ENCODE measurements at regions not wholly inside any gene's neighbourhood (a gene's known extent, or its start where the extent isn't known, plus 50 kb on each side); places are given as distances from the start of the nearest gene placed in this dataset.
"Not testable (repeated sequence)": the region's sequence is repeated elsewhere in the genome, so short reads cannot be mapped to it uniquely, and the experiment has no call there.

- no peak for TF ChIP-seq TAF1 (IDR thresholded peaks at IDR 0.05; ENCODE audit: borderline replicate concordance, low read depth, low read length)
- no peak for TF ChIP-seq POLR2A (IDR thresholded peaks at IDR 0.05; ENCODE audit: low read depth, low read length)
- TF ChIP-seq POLR2AphosphoS5 (IDR thresholded peaks at IDR 0.05; ENCODE audit: low read depth, low read length), result no peak
- no peak for DNase-seq (ENCODE audit: insufficient read length)
- no peak for FAIRE-seq
These were observed 114.3 kb downstream of the GJA1 start for GRCh38 chr6:121549736-121550135.

DNA sequence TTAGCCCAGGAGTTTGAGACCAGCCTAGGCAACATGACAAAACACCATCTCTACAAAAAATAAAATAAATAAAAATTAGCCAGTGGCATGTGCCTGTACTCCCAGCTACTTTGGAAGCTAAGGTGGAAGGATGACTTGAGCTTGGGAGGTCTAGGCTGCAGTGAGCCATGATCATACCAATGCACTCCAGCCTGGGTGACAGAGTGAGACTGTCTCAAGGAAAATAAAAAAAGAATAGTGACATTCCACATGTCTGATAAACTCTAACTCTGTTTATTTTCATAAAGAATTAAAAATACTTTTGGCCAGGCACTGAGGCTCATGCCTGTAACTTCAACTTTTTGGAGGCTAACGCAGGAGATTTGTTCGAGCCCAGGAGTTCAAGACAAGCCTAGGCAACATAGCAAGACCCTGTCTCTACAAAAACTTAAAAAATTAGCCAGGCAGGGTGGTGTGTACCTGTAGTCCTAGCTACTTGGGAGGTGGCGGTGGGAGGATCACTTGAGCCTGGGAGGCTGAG, 115.1 kb downstream of the GJA1 start:
- no peak for TF ChIP-seq POLR2AphosphoS5 (IDR thresholded peaks at IDR 0.05; ENCODE audit: low read depth, low read length)
- no peak for TF ChIP-seq TAF1 (IDR thresholded peaks at IDR 0.05; ENCODE audit: borderline replicate concordance, low read depth, low read length)
- TF ChIP-seq POLR2A (IDR thresholded peaks at IDR 0.05; ENCODE audit: low read depth, low read length), result no peak
- FAIRE-seq (no peak), DNase-seq (ENCODE audit: insufficient read length) (no peak)

DNA sequence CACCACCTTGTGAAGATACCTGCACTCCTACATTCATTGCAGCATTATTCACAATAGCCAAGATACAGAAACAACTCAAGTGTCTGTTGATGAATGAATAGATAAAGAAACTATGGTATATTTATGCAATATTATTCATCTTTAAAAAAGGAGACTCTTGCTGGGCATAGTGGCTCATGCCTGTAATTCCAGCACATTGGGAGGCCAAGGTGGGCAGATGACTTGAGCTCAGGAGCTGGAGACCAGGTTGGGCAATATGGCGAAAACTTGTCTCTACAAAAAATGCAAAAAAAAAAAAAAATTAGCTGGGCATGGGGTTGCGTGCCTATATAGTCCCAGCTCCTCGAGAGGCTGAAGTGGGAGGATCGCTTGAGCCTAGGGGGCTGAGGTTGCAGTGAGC, 119.8 kb downstream of the GJA1 start:
- no peak for FAIRE-seq

DNA sequence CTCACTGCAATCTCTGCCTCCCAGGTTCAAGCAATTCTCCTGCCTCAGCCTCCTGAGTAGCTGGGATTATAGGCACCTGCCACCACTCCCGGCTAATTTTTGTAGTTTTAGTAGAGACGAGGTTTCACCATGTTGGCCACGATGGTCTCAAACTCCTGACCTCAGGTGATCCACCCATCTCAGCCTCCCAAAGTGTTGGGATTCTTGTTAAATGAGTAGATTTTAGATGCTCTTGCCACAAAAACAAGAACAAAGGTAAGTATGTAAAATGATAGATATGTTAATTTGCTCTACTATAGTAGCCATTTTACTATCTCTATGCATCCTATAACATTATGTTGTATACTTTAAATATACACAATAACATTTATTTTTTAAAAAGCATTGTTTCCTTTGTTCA, 120.7 kb downstream of the GJA1 start:
- not testable (repeated sequence) for FAIRE-seq; DNase-seq (ENCODE audit: insufficient read length)

More for the DNA sequence above, 119.8 kb downstream of the GJA1 start:
- no peak for TF ChIP-seq POLR2A (IDR thresholded peaks at IDR 0.05; ENCODE audit: low read depth, low read length)
- no peak for TF ChIP-seq TAF1 (IDR thresholded peaks at IDR 0.05; ENCODE audit: borderline replicate concordance, low read depth, low read length)
- no peak for TF ChIP-seq POLR2AphosphoS5 (IDR thresholded peaks at IDR 0.05; ENCODE audit: low read depth, low read length)
- no peak for DNase-seq (ENCODE audit: insufficient read length)

DNA sequence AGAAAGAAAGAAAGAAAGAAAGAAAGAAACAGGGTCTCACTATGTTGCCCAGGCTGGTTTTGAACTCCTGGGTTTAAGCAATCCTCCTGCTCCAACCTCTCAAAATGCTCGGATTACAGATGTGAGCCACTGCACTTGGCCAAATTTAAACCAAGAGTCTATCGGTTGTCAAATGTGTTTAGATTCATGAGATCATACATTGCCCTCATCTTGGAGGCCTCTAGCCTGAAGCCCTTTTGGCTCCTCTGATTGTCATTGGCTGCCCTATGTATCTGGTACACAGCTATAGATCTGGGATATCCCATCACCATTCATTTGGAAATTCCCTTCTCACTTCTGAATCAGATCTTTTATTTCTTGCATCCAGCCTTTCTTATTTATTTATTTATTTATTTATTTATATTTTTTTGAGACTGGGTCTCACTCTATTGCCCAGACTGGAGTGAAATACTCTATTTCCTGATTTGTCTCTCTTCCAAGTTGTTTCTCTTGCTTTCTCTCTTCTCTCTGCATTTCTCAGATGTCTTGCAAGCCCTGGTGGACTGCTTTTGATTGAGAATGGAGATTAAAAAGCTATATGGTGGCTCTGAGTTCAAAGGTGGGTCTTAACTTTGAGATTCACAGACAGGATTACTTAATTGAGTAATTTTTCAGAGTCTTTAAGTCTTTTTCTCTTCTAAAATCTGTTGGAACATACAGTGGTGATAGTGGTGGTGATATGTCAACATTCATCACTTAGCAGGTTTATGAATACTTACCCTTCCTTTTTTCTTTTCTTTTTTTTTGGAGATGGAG, 121.9 kb downstream of the GJA1 start:
- FAIRE-seq (no peak), DNase-seq (ENCODE audit: insufficient read length) (no peak)
- TF ChIP-seq POLR2AphosphoS5 (IDR thresholded peaks at IDR 0.05; ENCODE audit: low read depth, low read length) (no peak), POLR2A (IDR thresholded peaks at IDR 0.05; ENCODE audit: low read depth, low read length) (no peak), TAF1 (IDR thresholded peaks at IDR 0.05; ENCODE audit: borderline replicate concordance, low read depth, low read length) (no peak)

DNA sequence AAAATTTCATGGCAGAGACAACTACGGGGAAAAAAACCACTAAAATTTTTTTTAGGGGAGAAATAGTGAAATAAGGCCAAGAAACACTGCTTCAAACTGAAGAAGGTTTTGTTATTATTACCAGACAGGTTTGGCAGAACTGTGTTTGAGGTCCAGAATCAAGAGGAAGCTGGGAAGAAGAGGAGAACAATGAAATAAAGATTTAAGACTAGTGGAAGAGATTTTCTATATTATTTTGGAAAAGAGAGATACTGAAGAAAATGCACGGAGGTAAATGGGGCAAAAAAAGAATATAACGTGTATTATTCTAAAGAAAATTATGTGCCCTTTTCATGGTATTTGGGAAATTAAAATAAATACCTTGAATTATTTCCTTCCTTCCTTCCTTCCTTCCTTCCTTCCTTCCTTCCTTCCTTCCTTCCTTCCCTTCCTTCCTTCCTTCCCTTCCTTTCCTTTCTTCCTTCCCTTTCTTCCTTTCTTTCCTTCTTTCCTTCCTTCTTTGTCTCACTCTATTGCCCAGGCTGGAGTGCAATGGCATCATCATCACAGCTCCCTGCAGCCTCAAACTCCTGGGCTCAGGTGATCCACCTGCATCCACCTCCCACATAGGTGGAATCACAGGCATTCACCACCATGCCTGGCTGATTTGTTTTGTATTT, 124.3 kb downstream of the GJA1 start:
- FAIRE-seq (no peak), DNase-seq (ENCODE audit: insufficient read length) (no peak)
- TF ChIP-seq TAF1 (IDR thresholded peaks at IDR 0.05; ENCODE audit: borderline replicate concordance, low read depth, low read length) (no peak), POLR2AphosphoS5 (IDR thresholded peaks at IDR 0.05; ENCODE audit: low read depth, low read length) (no peak), POLR2A (IDR thresholded peaks at IDR 0.05; ENCODE audit: low read depth, low read length) (no peak)

- DNase-seq (ENCODE audit: insufficient read length) (no peak), FAIRE-seq (no peak)
- TF ChIP-seq POLR2A (IDR thresholded peaks at IDR 0.05; ENCODE audit: low read depth, low read length) (no peak), TAF1 (IDR thresholded peaks at IDR 0.05; ENCODE audit: borderline replicate concordance, low read depth, low read length) (no peak), POLR2AphosphoS5 (IDR thresholded peaks at IDR 0.05; ENCODE audit: low read depth, low read length) (no peak)
These were observed 125.0 kb downstream of the GJA1 start for GRCh38 chr6:121560476-121560875.

GRCh38 chr6:121563286-121563685, 127.8 kb downstream of the GJA1 start:
- DNase-seq (ENCODE audit: insufficient read length) (no peak), FAIRE-seq (no peak)
- TF ChIP-seq TAF1 (IDR thresholded peaks at IDR 0.05; ENCODE audit: borderline replicate concordance, low read depth, low read length) (no peak), POLR2A (IDR thresholded peaks at IDR 0.05; ENCODE audit: low read depth, low read length) (no peak), POLR2AphosphoS5 (IDR thresholded peaks at IDR 0.05; ENCODE audit: low read depth, low read length) (no peak)

DNA sequence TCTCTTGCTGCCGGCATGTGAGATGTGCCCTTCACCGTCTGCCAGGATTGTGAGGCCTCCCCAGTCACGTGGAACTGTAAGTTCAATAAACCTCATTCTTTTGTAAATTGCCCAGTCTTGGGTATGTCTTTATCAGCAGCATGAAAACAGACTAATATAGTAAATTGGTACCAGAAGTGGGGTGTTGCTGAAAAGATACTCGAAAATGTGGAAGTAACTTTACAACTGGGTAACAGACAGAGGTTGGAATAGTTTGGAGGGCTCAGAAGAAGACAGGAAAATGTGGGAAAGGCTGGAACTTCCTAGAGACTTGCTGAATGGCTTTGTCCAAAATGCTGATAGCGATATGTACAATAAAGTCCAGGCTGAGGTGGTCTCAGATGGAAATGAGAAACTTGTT, 129.1 kb downstream of the GJA1 start:
- not testable (repeated sequence) for FAIRE-seq; DNase-seq (ENCODE audit: insufficient read length)

- DNase-seq (ENCODE audit: insufficient read length), result no peak
These were observed 136.0 kb downstream of the GJA1 start for GRCh38 chr6:121571455-121571854.

DNA sequence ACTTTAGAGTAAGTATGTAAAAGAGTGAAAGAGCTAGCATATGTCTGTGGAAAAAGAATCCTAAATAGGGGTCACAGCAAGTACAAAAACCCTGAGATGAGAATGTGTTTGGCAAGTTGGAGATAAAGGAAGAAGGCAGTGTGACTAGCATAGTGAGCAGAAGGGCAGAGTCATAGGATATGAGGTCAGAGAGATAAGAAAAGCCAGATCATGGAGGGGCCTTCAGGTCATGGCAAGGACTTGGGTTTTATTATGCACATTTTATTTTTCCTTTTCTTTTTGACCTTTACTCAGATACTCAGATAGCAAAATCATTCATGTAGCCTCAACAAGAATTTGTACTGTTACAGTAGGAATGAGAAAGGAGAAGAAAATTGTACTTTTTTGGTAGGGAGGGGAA, 138.0 kb downstream of the GJA1 start:
- TF ChIP-seq POLR2A (IDR thresholded peaks at IDR 0.05; ENCODE audit: low read depth, low read length) (no peak), POLR2AphosphoS5 (IDR thresholded peaks at IDR 0.05; ENCODE audit: low read depth, low read length) (no peak)

More at GRCh38 chr6:121571455-121571854, 136.0 kb downstream of the GJA1 start:
- FAIRE-seq, result no peak
- no peak for TF ChIP-seq TAF1 (IDR thresholded peaks at IDR 0.05; ENCODE audit: borderline replicate concordance, low read depth, low read length)
- no peak for TF ChIP-seq POLR2AphosphoS5 (IDR thresholded peaks at IDR 0.05; ENCODE audit: low read depth, low read length)
- no peak for TF ChIP-seq POLR2A (IDR thresholded peaks at IDR 0.05; ENCODE audit: low read depth, low read length)

GRCh38 chr6:121578216-121578615, 142.8 kb downstream of the GJA1 start:
- DNase-seq (ENCODE audit: insufficient read length) (no peak), FAIRE-seq (no peak)

More for the DNA sequence above, 138.0 kb downstream of the GJA1 start:
- FAIRE-seq, result no peak
- no peak for DNase-seq (ENCODE audit: insufficient read length)

More at GRCh38 chr6:121578216-121578615, 142.8 kb downstream of the GJA1 start:
- no peak for TF ChIP-seq POLR2AphosphoS5 (IDR thresholded peaks at IDR 0.05; ENCODE audit: low read depth, low read length)
- no peak for TF ChIP-seq TAF1 (IDR thresholded peaks at IDR 0.05; ENCODE audit: borderline replicate concordance, low read depth, low read length)
- TF ChIP-seq POLR2A (IDR thresholded peaks at IDR 0.05; ENCODE audit: low read depth, low read length), result no peak
